SK-N-SH (cell line): ENCODE measurements at regions not wholly inside any gene's neighbourhood (a gene's known extent, or its start where the extent isn't known, plus 50 kb on each side); places are given as distances from the start of the nearest gene placed in this dataset.

Source experiments
- CTCF ChIA-PET: fragments of 300-600, 350-600 bp; formaldehyde crosslinking; extraction: SDS; loops from one replicate; lab custom pipeline; 2021; lab: Yijun Ruan, JAX
- POLR2A ChIA-PET: fragments of 350-600 bp; sonication (Branson Sonifier 250); formaldehyde crosslinking; extraction: SDS; loops from one replicate; lab custom pipeline; 2020; ENCODE audit warnings: antibody characterized with exemption, inconsistent platforms; lab: Yijun Ruan, JAX
- DNase-seq: peaks from one replicate; pipeline ENCODE4 v3.0.0; 2012
- H2AFZ ChIP-seq: fragments of 200-600 bp; sonication (generic); 2 replicates; pipeline ENCODE4 v1.8.1; 2016; ENCODE audit warnings: antibody characterized with exemption, mild to moderate bottlenecking, low read depth
- H3F3A ChIP-seq: fragments of 200-600 bp; sonication (generic); replicated peaks from 2 replicates; pipeline ENCODE3; 2016; ENCODE audit warnings: antibody characterized with exemption, mild to moderate bottlenecking; ENCODE audit not compliant: insufficient read depth
- H3K27ac ChIP-seq, 2 experiments: fragments of 200-500 bp in 1 of 2; fragments of 200-600 bp in 1 of 2; sonication (Bioruptor generic) in 1 of 2; sonication (generic), shearing (Covaris generic) in 1 of 2; 2 replicates each; pipeline versions ENCODE4 v1.5.1 to v1.6.1; 2014 to 2016; ENCODE audit warnings: low read depth in 2 of 2, inconsistent platforms in 1 of 2, low read length in 1 of 2, mild to moderate bottlenecking in 1 of 2, mixed read lengths in 1 of 2
- H3K27me3 ChIP-seq: fragments of 200-600 bp; sonication (generic), shearing (Covaris generic); 2 replicates; pipeline ENCODE4 v1.6.1; 2016; ENCODE audit warnings: mixed run types; ENCODE audit not compliant: insufficient read depth
- H3K36me3 ChIP-seq, 2 experiments: fragments of 200-500 bp in 1 of 2; fragments of 200-600 bp in 1 of 2; sonication (Bioruptor generic) in 1 of 2; sonication (generic) in 1 of 2; replicated peaks in 1 of 2; 2 replicates each; pipeline versions ENCODE3 to v1.5.1; 2014 to 2016; ENCODE audit warnings: low read length in 1 of 2, mild to moderate bottlenecking in 1 of 2; ENCODE audit not compliant: insufficient read depth in 2 of 2, control insufficient read depth in 1 of 2
- H3K4me1 ChIP-seq, 2 experiments: fragments of 200-500 bp in 1 of 2; fragments of 200-600 bp in 1 of 2; sonication (Bioruptor generic) in 1 of 2; sonication (generic), shearing (Covaris generic) in 1 of 2; 2 replicates each; pipeline versions ENCODE4 v1.5.1 to v1.6.1; 2014 to 2016; ENCODE audit warnings: low read depth in 1 of 2, low read length in 1 of 2, mixed run types in 1 of 2; ENCODE audit not compliant: insufficient read depth in 2 of 2, control insufficient read depth in 1 of 2
- H3K4me2 ChIP-seq: fragments of 200-600 bp; sonication (generic), shearing (Covaris generic); 2 replicates; pipeline ENCODE4 v1.6.1; 2017; ENCODE audit warnings: mixed run types
- H3K4me3 ChIP-seq, 2 experiments: fragments of 200-500 bp in 1 of 2; fragments of 200-600 bp in 1 of 2; sonication (Bioruptor generic) in 1 of 2; sonication (generic), shearing (Covaris generic) in 1 of 2; 2 replicates each; pipeline versions ENCODE4 v1.5.1 to v1.8.1; 2014 to 2016; ENCODE audit warnings: low read depth in 2 of 2, inconsistent platforms in 1 of 2, low read length in 1 of 2, mild to moderate bottlenecking in 1 of 2, mixed read lengths in 1 of 2, moderate library complexity in 1 of 2
- H3K79me2 ChIP-seq: fragments of 200-600 bp; sonication (generic); 2 replicates; pipeline ENCODE4 v1.8.1; 2017; ENCODE audit warnings: mild to moderate bottlenecking; ENCODE audit not compliant: insufficient read depth
- H3K9ac ChIP-seq: fragments of 200-600 bp; sonication (generic); 2 replicates; pipeline ENCODE4 v1.6.1; 2017; ENCODE audit warnings: mixed run types
- H3K9me2 ChIP-seq: fragments of 200-600 bp; sonication (generic); 2 replicates; pipeline ENCODE4 v1.6.1; 2017; ENCODE audit warnings: mixed run types
- H3K9me3 ChIP-seq: fragments of 200-600 bp; sonication (generic); 2 replicates; pipeline ENCODE4 v1.6.1; 2017; ENCODE audit warnings: mixed run types, mild to moderate bottlenecking, moderate library complexity
- H4K20me1 ChIP-seq: fragments of 200-600 bp; sonication (generic); 2 replicates; pipeline ENCODE4 v1.6.1; 2017; ENCODE audit warnings: mild to moderate bottlenecking, mixed run types; ENCODE audit not compliant: insufficient read depth
- CHD2 ChIP-seq: fragments of 150-350 bp; IDR thresholded peaks from 2 replicates; pipeline ENCODE4 v1.6.1; 2018; ENCODE audit warnings: low read length; ENCODE audit not compliant: partially characterized antibody
- ELF1 ChIP-seq: IDR thresholded peaks from 2 replicates; pipeline ENCODE4 v1.4.0; 2012
- EP300 ChIP-seq, 2 experiments: IDR thresholded peaks; 2 replicates each; pipeline versions ENCODE4 v1.4.0 to v1.6.1; 2012; ENCODE audit warnings: borderline replicate concordance in 1 of 2, low read depth in 1 of 2, low read length in 1 of 2
- FOSL2 ChIP-seq: IDR thresholded peaks from 2 replicates; pipeline ENCODE4 v1.4.0; 2012; ENCODE audit warnings: low read depth, mild to moderate bottlenecking, moderate library complexity, borderline replicate concordance
- FOXM1 ChIP-seq: IDR thresholded peaks from 2 replicates; pipeline ENCODE4 v1.4.0; 2012; ENCODE audit warnings: low read depth, mild to moderate bottlenecking
- GATA2 ChIP-seq: sonication (generic); formaldehyde crosslinking; IDR thresholded peaks from 2 replicates; pipeline ENCODE4 v1.5.0; 2020; ENCODE audit warnings: mild to moderate bottlenecking, missing genetic modification reagents
- MEF2A ChIP-seq: IDR thresholded peaks from 2 replicates; pipeline ENCODE4 v1.4.0; 2012; ENCODE audit warnings: low read depth, borderline replicate concordance
- MXI1 ChIP-seq: IDR thresholded peaks from 2 replicates; pipeline ENCODE4 v1.6.1; 2012; ENCODE audit warnings: mild to moderate bottlenecking, low read depth, low read length, improper control_type of control experiment
- POLR2AphosphoS5 ChIP-seq: IDR thresholded peaks from 2 replicates; pipeline ENCODE4 v1.6.1; 2012; ENCODE audit warnings: low read depth, low read length
- RCOR1 ChIP-seq: fragments of 150-350 bp; IDR thresholded peaks from 2 replicates; pipeline ENCODE4 v1.6.1; 2017; ENCODE audit warnings: antibody characterized with exemption, low read length
- RXRA ChIP-seq: IDR thresholded peaks from 2 replicates; pipeline ENCODE4 v1.4.0; 2012; ENCODE audit warnings: low read depth, mild to moderate bottlenecking, borderline replicate concordance
- SIN3A ChIP-seq: IDR thresholded peaks from 2 replicates; pipeline ENCODE4 v1.6.1; 2012; ENCODE audit warnings: low read depth, mild to moderate bottlenecking, low read length, moderate library complexity, borderline replicate concordance
- TAF1 ChIP-seq: IDR thresholded peaks from 2 replicates; pipeline ENCODE4 v1.6.1; 2012; ENCODE audit warnings: low read depth, mild to moderate bottlenecking, low read length, moderate library complexity, borderline replicate concordance
- YY1 ChIP-seq: IDR thresholded peaks from 2 replicates; pipeline ENCODE4 v1.4.0; 2012; ENCODE audit warnings: low read depth, mild to moderate bottlenecking
- WGBS: methylation state at CpG from one replicate; pipeline ENCODE4 v1.1.6; 2017; ENCODE audit warnings: low lambda C conversion rate; 5-methylcytosine and 5-hydroxymethylcytosine counted together
- TF ChIP-seq, protein P1 (sequence below): IDR thresholded peaks from 2 replicates; pipeline ENCODE4 v1.4.0; 2012; ENCODE audit warnings: low read depth, borderline replicate concordance
- TF ChIP-seq, protein P2 (sequence below): IDR thresholded peaks from 2 replicates; pipeline ENCODE4 v1.6.1; 2012; ENCODE audit warnings: mild to moderate bottlenecking, low read depth, low read length, moderate library complexity

GRCh38 chr16:17850581-17851250 lies 380.0 kb upstream of the XYLT1 start:
- Histone ChIP-seq H3K4me1 (peaks cover 0 to 11% of the 10 kb centered on the region in 2 experiments; a peak in 1 of 4 replicates), H3K9me2 (no peaks in the 10 kb centered on the region), H3K27me3 (no peaks in the 10 kb centered on the region), H3F3A (no peaks in the 10 kb centered on the region), H3K27ac (no peak overlapping the region; a peak in 1 of 4 replicates), H3K9me3 (no peaks in the 10 kb centered on the region), H2AFZ (no peak overlapping the region), H3K4me2 (no peak overlapping the region), H3K9ac (no peak overlapping the region), H3K79me2 (no peaks in the 10 kb centered on the region), H3K4me3 (no peak overlapping the region), H4K20me1 (no peaks in the 10 kb centered on the region), H3K36me3 (no peaks in the 10 kb centered on the region)
- WGBS: 74% methylated on average over 14 of the region's 16 CpGs
- ChIA-PET POLR2A (no interaction called here), CTCF (interaction anchor here (1.1 to 1.4 kb wide), 2 partner anchors 9 to 121 kb away, joined by 3 read pairs; no protein-coding TSS in a partner anchor)
- TF ChIP-seq POLR2AphosphoS5 (no peak), EP300 (IDR thresholded peaks at IDR 0.05; ENCODE audit: borderline replicate concordance in 1 of 2, low read depth in 1 of 2, low read length in 1 of 2) (no peak), FOXM1 (no peak), CHD2 (no peak), RCOR1 (no peak), SIN3A (no peak), MEF2A (no peak), RXRA (no peak), GATA2 (CRISPR knock-in tag) (no peak), MXI1 (no peak), TAF1 (no peak), ELF1 (no peak), YY1 (no peak), FOSL2 (no peak)
- TF ChIP-seq, protein P1, sequence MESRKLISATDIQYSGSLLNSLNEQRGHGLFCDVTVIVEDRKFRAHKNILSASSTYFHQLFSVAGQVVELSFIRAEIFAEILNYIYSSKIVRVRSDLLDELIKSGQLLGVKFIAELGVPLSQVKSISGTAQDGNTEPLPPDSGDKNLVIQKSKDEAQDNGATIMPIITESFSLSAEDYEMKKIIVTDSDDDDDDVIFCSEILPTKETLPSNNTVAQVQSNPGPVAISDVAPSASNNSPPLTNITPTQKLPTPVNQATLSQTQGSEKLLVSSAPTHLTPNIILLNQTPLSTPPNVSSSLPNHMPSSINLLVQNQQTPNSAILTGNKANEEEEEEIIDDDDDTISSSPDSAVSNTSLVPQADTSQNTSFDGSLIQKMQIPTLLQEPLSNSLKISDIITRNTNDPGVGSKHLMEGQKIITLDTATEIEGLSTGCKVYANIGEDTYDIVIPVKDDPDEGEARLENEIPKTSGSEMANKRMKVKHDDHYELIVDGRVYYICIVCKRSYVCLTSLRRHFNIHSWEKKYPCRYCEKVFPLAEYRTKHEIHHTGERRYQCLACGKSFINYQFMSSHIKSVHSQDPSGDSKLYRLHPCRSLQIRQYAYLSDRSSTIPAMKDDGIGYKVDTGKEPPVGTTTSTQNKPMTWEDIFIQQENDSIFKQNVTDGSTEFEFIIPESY: no peak
- TF ChIP-seq, protein P2, sequence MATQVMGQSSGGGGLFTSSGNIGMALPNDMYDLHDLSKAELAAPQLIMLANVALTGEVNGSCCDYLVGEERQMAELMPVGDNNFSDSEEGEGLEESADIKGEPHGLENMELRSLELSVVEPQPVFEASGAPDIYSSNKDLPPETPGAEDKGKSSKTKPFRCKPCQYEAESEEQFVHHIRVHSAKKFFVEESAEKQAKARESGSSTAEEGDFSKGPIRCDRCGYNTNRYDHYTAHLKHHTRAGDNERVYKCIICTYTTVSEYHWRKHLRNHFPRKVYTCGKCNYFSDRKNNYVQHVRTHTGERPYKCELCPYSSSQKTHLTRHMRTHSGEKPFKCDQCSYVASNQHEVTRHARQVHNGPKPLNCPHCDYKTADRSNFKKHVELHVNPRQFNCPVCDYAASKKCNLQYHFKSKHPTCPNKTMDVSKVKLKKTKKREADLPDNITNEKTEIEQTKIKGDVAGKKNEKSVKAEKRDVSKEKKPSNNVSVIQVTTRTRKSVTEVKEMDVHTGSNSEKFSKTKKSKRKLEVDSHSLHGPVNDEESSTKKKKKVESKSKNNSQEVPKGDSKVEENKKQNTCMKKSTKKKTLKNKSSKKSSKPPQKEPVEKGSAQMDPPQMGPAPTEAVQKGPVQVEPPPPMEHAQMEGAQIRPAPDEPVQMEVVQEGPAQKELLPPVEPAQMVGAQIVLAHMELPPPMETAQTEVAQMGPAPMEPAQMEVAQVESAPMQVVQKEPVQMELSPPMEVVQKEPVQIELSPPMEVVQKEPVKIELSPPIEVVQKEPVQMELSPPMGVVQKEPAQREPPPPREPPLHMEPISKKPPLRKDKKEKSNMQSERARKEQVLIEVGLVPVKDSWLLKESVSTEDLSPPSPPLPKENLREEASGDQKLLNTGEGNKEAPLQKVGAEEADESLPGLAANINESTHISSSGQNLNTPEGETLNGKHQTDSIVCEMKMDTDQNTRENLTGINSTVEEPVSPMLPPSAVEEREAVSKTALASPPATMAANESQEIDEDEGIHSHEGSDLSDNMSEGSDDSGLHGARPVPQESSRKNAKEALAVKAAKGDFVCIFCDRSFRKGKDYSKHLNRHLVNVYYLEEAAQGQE: no peak
- peak; percentile 26 for DNase-seq
